Neural progenitor cell (in vitro differentiated cells): ENCODE measurements at regions not wholly inside any gene's neighbourhood (a gene's known extent, or its start where the extent isn't known, plus 50 kb on each side); places are given as distances from the start of the nearest gene placed in this dataset.
A peak's percentile ranks its signal among the peaks of the same experiment; 100 is the strongest.

Experiments
- DNase-seq: peaks from one replicate; pipeline ENCODE4 v3.0.0-alpha.2; 2016; ENCODE audit warnings: low spot score
- H2AFZ ChIP-seq: fragments of 200-600 bp; sonication (generic); replicated peaks from 2 replicates; pipeline ENCODE4 v1.6.1; 2016; ENCODE audit warnings: antibody characterized with exemption
- H3F3A ChIP-seq: fragments of 200-600 bp; sonication (generic); 2 replicates; pipeline ENCODE4 v1.6.1; 2016; ENCODE audit warnings: antibody characterized with exemption, low read depth
- H3K27ac ChIP-seq: fragments of 200-600 bp; sonication (generic); 2 replicates; pipeline ENCODE4 v1.5.1; 2016; ENCODE audit warnings: mild to moderate bottlenecking
- H3K27me3 ChIP-seq: fragments of 200-600 bp; sonication (generic); 2 replicates; pipeline ENCODE4 v1.6.1; 2016; ENCODE audit warnings: mild to moderate bottlenecking, moderate library complexity
- H3K36me3 ChIP-seq: fragments of 200-600 bp; sonication (generic); 2 replicates; pipeline ENCODE4 v1.5.1; 2016
- H3K4me1 ChIP-seq: fragments of 200-600 bp; sonication (generic); 2 replicates; pipeline ENCODE4 v1.6.1; 2016; ENCODE audit warnings: mixed run types
- H3K4me2 ChIP-seq: fragments of 200-600 bp; sonication (generic); 2 replicates; pipeline ENCODE4 v1.6.1; 2016
- H3K4me3 ChIP-seq: fragments of 200-600 bp; sonication (generic); 2 replicates; pipeline ENCODE4 v1.5.1; 2016
- H3K79me2 ChIP-seq: fragments of 200-600 bp; sonication (generic); 2 replicates; pipeline ENCODE4 v1.6.1; 2016; ENCODE audit warnings: low read depth
- H3K9ac ChIP-seq: fragments of 200-600 bp; sonication (generic); 2 replicates; pipeline ENCODE4 v1.6.1; 2016
- H3K9me3 ChIP-seq: fragments of 200-600 bp; sonication (generic); 2 replicates; pipeline ENCODE4 v1.5.1; 2016; ENCODE audit warnings: low read depth
- H4K20me1 ChIP-seq: fragments of 200-600 bp; sonication (generic); 2 replicates; pipeline ENCODE4 v1.6.1; 2016; ENCODE audit warnings: low read depth
- H3K27ac Mint-ChIP-seq: 3 replicates; pipeline ENCODE4 v1.8.0; 2021; ENCODE audit warnings: mixed read lengths
- H3K27me3 Mint-ChIP-seq: 2 replicates; pipeline ENCODE4 v1.8.0; 2022; ENCODE audit warnings: low read depth, mild to moderate bottlenecking, inconsistent platforms, moderate library complexity, mixed read lengths; ENCODE audit not compliant: insufficient read depth
- H3K36me3 Mint-ChIP-seq: 3 replicates; pipeline ENCODE4 v1.8.0; 2021; ENCODE audit warnings: mixed read lengths
- H3K4me1 Mint-ChIP-seq: 3 replicates; pipeline ENCODE4 v1.8.0; 2021; ENCODE audit warnings: mixed read lengths
- H3K4me3 Mint-ChIP-seq: 3 replicates; pipeline ENCODE4 v1.8.0; 2021; ENCODE audit warnings: mild to moderate bottlenecking, moderate library complexity, mixed read lengths
- H3K9me3 Mint-ChIP-seq: 3 replicates; pipeline ENCODE4 v1.8.0; 2020; ENCODE audit warnings: mixed read lengths
- EZH2 ChIP-seq: fragments of 200-600 bp; sonication (generic); IDR thresholded peaks from 2 replicates; pipeline ENCODE4 v1.6.1; 2017; ENCODE audit warnings: antibody characterized with exemption, mild to moderate bottlenecking, moderate library complexity
- EZH2phosphoT487 ChIP-seq: fragments of 200-600 bp; sonication (generic); IDR thresholded peaks from 2 replicates; pipeline ENCODE4 v1.6.1; 2017; ENCODE audit warnings: antibody characterized with exemption
- TF ChIP-seq, protein P1 (sequence below): fragments of 200-600 bp; sonication (generic); IDR thresholded peaks from 2 replicates; pipeline ENCODE4 v1.5.1; 2017; ENCODE audit warnings: antibody characterized with exemption, mild to moderate bottlenecking

DNA sequence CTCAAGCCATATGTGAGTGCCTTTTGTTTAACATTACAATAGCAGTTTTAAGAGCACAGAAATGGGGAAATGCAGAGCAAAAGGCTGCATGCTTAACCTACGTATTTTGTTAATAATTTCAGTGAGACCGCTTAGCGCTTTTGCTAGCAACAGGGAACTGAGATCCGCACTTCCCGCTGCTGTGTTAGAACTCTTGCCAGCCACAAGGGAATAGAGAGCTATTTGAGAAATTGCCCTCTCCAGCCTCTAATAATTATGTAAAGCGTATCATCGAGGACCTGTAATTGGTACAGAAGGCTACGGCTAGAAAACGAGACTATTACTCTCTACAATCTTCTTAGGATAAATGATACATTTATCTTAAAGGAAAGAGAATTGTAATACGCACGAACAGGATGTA lies 205.2 kb upstream of the GRIP1 start:
- no peak overlapping the region for H3K4me2 ChIP-seq

DNA sequence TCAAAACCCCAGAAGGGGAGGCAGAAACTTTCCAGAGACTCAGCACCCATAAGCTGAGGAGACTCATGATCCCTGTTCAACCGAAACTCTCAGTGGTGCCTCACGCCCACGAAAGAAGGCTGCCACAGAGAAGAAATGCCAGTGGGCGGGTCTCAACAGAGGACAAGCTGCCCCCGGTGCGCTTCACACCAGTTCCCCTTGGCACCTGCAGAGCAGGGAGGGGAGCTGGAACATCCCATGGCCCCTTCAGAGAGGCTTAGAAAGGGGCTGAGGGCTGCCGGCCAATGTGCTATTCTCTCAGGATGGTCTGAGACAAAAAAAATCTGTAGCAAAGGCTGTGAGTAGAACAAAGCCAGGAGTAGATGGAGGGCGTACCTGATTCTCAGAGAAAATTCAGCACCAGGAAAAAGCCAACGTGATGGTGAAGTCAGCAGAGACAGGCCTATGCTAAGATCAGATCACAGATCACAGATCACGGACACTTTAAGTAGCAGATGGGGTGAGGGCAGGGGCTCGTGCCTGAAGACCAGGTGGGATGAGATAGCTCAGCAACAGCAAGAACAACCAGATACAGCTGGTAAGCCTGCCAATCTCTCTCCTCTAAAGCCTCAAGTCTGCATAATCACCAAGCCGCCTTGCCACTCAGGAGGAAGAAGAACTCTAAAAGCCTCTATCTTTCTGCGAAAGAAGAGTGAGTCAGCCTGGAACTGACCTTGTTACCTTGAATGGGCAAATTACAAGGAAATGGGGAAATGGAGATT lies 206.4 kb upstream of the GRIP1 start:
- Histone ChIP-seq H3K4me2 (peak overlapping the region; percentile 40), H3K9me3 (no peaks in the 10 kb centered on the region), H3K9ac (no peak overlapping the region), H4K20me1 (peaks cover 21% of the 10 kb centered on the region), H3F3A (peaks cover 8% of the 10 kb centered on the region), H2AFZ (no peak overlapping the region), H3K27ac (no peak overlapping the region), H3K27me3 (no peaks in the 10 kb centered on the region), H3K36me3 (no peaks in the 10 kb centered on the region), H3K4me3 (no peak overlapping the region), H3K79me2 (no peaks in the 10 kb centered on the region), H3K4me1 (peaks cover 9% of the 10 kb centered on the region)
- Mint-ChIP-seq H3K4me3 (no peak overlapping the region), H3K27ac (no peak overlapping the region), H3K27me3 (peaks cover 3% of the 10 kb centered on the region), H3K9me3 (no peaks in the 10 kb centered on the region), H3K36me3 (no peaks in the 10 kb centered on the region), H3K4me1 (peaks cover 9% of the 10 kb centered on the region)
- DNase-seq = peak; percentile 18
- no peak for TF ChIP-seq EZH2
- TF ChIP-seq EZH2phosphoT487 = no peak
- TF ChIP-seq, protein P1, sequence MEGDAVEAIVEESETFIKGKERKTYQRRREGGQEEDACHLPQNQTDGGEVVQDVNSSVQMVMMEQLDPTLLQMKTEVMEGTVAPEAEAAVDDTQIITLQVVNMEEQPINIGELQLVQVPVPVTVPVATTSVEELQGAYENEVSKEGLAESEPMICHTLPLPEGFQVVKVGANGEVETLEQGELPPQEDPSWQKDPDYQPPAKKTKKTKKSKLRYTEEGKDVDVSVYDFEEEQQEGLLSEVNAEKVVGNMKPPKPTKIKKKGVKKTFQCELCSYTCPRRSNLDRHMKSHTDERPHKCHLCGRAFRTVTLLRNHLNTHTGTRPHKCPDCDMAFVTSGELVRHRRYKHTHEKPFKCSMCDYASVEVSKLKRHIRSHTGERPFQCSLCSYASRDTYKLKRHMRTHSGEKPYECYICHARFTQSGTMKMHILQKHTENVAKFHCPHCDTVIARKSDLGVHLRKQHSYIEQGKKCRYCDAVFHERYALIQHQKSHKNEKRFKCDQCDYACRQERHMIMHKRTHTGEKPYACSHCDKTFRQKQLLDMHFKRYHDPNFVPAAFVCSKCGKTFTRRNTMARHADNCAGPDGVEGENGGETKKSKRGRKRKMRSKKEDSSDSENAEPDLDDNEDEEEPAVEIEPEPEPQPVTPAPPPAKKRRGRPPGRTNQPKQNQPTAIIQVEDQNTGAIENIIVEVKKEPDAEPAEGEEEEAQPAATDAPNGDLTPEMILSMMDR = no peak

More for the DNA sequence above, 205.2 kb upstream of the GRIP1 start:
- DNase-seq = no peak
- Histone ChIP-seq H2AFZ (no peak overlapping the region), H3K4me3 (no peak overlapping the region), H3K9ac (no peak overlapping the region), H3F3A (peaks cover 8% of the 10 kb centered on the region), H4K20me1 (peaks cover 21% of the 10 kb centered on the region), H3K9me3 (no peaks in the 10 kb centered on the region), H3K27me3 (no peaks in the 10 kb centered on the region), H3K27ac (no peak overlapping the region), H3K36me3 (no peaks in the 10 kb centered on the region), H3K4me1 (peaks cover 9% of the 10 kb centered on the region), H3K79me2 (no peaks in the 10 kb centered on the region)
- Mint-ChIP-seq H3K36me3 (no peaks in the 10 kb centered on the region), H3K27ac (no peak overlapping the region), H3K4me3 (no peak overlapping the region), H3K27me3 (peaks cover 6% of the 10 kb centered on the region), H3K4me1 (peaks cover 9% of the 10 kb centered on the region), H3K9me3 (no peaks in the 10 kb centered on the region)
- no peak for TF ChIP-seq EZH2
- TF ChIP-seq EZH2phosphoT487 = no peak
- TF ChIP-seq, protein P1 = no peak

DNA sequence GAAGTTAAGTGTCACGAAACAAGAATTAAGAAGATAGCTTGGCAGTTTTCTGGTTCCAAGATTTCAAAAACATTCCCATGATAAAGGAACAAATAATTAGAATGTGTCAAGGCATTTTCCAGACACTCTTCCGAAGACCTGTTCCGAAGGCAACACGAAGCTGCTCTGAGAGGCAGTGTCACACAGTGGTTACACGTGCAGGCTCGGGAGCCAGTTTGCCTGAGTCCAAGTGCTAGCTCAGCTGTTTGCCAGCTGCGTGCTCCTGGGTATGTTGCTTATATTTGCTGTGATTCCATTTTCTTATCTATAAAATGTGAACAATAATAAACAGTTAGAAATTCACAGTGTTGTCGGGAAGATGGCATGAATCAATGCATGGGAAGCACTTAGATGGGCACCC lies 217.9 kb upstream of the GRIP1 start:
- H3K9ac ChIP-seq = no peak overlapping the region
- peaks cover 10% of the 10 kb centered on the region for H4K20me1 ChIP-seq
- Mint-ChIP-seq H3K36me3 (peaks cover 1% of the 10 kb centered on the region), H3K4me1 (peaks cover 29% of the 10 kb centered on the region), H3K9me3 (peaks cover 3% of the 10 kb centered on the region), H3K27me3 (no peaks in the 10 kb centered on the region), H3K4me3 (no peak overlapping the region), H3K27ac (no peak overlapping the region)
- no peaks in the 10 kb centered on the region for H3K36me3 ChIP-seq
- H3K4me1 ChIP-seq = no peaks in the 10 kb centered on the region
- H3K4me3 ChIP-seq = no peak overlapping the region
- DNase-seq = no peak
- no peaks in the 10 kb centered on the region for H3K27me3 ChIP-seq
- H2AFZ ChIP-seq = no peak overlapping the region
- H3K4me2 ChIP-seq = no peak overlapping the region
- TF ChIP-seq, protein P1 = no peak
- TF ChIP-seq EZH2 = no peak
- TF ChIP-seq EZH2phosphoT487 = no peak
- no peaks in the 10 kb centered on the region for H3F3A ChIP-seq
- H3K27ac ChIP-seq = no peak overlapping the region
- no peaks in the 10 kb centered on the region for H3K9me3 ChIP-seq
- no peaks in the 10 kb centered on the region for H3K79me2 ChIP-seq
